CD4-positive, alpha-beta T cell treated with Interleukin-10 for 1 hour (primary cell): ENCODE measurements at regions not wholly inside any gene's neighbourhood (a gene's known extent, or its start where the extent isn't known, plus 50 kb on each side); places are given as distances from the start of the nearest gene placed in this dataset.
"Not testable (repeated sequence)": the region's sequence is repeated elsewhere in the genome, so short reads cannot be mapped to it uniquely, and the experiment has no call there.

Experiments used
- DNase-seq: peaks from one replicate; pipeline ENCODE4 v3.0.0-alpha.2; 2020

DNA sequence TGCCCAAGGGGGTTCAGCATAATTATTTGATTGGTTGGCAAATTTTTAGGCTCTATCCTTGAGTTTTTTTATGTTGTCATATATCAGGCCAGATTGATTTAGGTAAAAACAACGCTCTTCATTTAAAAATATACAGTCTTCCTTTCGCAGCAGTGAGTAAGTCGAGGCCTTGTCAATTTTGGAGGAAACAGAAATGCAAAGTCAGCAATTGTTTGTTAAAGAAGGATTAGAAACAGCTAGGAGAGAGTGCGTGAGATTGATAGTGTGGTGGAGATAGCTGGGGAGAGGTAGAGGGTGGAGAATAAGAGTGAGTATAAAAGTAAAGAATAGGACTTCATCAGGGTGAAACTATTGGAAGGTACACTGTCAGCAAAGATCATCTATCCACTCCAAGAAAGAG, 830.8 kb downstream of the LUZP2 start:
- no peak for DNase-seq

DNA sequence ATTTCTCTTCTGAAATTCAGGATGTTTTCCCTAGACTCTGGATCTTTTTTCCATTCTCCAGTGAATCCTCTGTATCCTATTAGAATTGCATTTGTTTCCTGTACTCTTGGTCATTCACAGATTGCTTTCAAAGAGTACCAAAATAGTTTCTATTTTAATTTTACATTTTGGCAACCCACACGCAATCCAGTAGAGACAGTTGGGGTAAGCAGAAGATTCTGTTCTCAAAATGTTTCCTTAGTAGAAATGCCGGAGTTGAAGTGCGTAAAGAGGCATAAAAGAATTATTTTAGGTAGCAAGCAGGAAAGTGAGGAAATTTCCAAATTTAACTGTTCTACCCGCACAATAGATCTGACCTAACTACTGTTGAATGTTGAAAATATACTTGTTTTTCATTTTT, 842.4 kb downstream of the LUZP2 start:
- DNase-seq: no peak

DNA sequence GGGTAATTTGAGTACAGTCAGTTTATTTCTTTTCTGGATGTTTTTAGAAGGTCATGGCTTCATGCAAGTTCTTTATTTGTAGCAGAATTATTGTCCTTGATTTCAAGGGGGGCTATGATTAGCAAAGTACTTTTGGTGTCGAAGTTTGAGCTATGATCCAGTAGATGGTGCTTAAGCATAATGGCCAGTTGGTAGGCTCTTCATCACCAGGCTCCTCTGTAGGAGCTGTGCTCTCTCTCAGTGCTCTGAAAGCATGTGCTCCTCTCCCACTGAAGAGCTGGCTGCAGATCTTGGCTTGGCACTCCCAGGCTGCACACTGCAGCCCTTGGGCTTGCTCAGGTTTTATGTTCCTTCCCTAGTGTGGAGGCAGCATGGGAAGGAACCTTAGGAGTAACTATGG, 852.7 kb downstream of the LUZP2 start:
- DNase-seq: no peak

DNA sequence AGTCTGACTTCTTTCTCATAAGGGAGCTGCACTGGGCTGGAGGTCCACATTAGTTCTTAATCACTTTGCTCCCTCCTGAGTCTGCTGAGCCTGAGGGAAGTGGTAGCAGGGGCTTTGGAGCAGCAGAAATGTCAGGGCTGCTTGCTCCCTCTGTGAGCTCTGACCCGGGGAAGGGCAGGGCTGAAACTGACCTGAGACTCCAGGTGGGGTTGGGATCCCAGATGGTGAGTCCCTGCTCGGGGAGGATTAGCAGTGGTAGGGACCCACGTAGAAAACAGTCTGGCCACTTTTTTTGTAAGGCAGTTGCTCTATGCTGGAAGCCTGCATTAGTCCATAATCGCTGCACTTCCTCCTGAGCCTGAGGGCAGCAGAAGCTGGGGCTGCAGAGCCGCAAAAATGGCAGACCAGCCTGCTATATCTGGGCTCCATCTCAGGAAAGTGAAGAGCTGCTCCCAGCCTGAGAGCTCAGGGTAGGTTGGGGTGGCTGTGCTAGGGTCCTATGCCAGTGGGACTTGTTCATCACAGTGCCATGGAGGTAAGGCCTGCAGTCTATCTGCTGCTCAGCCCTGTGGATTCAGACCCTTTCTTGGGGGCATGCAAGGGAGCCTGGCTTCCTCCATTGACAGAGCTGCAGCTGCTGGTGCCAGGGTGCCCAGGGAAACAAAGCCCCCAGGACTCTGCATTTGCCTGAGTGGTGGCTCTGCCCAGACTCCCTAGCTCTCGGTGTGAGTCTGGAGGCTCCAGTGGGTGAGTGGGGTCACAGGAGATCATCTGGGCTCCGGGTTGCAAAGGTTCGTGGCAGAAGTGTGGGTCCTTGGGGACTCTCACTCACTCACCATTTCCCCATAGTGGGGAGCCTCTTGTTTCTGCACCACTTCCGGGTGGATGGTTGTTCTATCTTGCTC, 854.3 kb downstream of the LUZP2 start:
- DNase-seq: no peak

DNA sequence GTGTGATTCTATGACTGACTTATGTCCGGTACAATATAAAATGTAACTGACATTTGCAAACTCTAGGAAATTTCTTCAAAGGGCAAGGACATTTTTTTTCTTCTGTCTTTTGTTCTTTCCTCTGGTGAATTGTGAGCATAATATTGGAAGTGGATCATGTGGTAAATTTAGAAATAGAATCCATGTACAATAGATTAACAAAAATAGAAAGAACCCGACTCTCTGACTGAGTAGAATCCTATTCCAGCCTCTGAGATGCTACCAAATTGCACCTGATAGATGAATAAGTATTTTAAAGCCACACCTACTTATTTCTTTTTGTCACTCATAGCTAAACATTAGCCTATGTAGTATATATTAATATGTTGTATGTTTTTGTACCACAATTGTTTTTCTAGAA, 860.3 kb downstream of the LUZP2 start:
- DNase-seq: no peak

DNA sequence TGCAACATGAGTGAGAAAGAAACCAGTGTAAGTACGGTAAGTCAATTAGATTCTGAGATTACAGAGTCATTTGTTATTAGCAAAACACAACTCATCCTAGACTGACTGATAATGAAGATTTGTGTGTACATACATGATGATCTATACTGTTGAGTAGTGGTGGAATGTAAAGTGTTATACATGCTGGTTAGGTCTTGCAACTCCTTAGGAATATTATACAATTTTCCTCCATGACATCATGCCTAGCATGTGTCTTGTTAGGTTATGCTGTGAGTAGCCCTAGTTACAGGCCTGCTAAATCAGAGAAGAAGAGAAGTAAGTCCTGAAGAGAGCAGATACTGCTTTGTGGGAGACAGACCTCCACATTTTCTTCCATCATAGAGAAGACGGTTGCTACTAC, 880.6 kb downstream of the LUZP2 start:
- no peak for DNase-seq

DNA sequence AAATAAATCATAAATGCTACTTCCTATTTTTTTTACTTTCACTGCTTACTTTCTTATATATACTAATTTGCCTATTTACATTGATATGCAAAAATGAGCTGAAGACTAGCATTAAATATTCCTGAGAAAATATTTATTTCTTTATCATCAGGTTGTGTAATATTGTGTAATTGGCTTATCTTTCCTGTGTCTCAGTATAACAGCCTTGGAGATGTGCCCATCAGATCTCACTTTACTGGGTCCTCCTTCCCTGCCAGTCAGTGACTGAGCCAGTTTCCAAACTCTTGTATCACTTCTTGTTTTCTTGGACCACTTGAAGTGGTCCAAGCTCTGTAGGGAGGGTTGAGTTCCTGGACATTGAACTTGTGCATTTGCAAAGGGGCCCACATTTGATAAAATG, 900.0 kb downstream of the LUZP2 start:
- no peak for DNase-seq

DNA sequence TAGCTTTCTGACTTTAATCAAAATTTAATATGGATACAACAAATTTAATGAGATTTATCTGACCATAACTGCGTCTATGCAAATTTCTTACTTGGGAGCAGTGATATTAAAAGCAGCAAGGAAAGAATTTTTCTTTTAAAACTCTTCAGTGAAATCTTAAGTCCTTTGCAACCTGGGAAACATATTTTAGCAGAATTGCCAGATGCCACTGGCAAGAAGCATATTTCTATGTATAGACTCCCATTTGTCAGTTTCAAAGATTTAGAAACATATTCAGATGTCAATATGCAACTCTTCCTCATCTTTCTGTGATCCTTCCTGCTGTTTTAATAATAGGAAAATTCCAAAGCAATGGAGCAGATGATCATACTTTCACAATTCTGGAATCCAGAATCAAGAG, 911.3 kb downstream of the LUZP2 start:
- DNase-seq: no peak

DNA sequence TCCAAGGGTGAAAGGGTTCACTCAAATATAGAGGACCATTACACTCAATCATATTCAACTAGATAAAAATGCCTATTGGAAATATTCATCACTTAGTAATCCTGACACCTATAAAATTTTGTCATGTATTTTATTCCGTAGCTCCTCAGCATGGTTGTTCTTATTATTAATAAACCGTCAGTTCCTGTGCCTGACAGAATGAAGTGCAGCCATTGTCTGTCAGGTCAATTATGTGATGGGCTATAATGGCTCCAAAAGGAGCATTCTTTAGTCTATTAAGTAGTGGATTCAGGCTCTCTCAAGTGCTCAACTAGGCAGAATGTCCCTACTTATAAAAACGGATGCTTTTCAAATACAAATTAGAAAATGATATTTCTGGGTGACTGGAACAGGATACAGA, 916.1 kb upstream of the ANO3 start:
- no peak for DNase-seq

DNA sequence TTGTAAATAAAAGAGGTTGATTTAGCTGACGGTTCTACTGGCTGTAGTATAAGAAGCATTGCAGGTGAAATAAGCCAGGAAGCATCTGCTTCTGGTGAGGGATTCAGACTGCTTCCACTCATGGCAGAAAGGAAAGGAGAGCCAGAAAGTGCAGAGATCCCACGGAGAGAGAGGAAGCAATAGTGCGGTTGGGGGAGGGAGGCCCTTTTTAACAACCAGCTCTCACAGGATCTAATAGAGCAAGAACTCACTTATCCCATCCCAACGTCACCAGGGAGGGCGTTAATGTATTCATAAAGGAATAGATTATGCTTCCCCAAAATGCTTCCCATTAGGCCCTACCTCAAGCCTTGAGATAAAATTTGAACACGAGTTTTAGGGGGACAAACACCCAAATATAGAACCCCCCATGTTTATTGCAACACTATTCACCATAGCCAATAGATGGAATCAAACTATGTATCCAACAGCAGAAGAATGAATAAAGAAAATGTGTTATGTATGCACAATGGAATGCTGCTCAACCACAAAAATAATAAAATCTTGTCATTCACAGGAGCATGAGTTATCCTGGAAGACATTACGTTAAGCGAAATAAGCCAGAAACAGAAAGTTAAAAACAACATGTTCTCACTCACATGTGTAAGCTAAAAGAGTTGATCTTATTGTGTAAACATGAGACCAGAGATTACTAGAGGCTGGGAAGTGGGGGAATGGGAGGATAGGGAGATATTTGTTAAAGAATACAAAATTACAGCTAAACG, 908.3 kb upstream of the ANO3 start:
- no peak for DNase-seq

DNA sequence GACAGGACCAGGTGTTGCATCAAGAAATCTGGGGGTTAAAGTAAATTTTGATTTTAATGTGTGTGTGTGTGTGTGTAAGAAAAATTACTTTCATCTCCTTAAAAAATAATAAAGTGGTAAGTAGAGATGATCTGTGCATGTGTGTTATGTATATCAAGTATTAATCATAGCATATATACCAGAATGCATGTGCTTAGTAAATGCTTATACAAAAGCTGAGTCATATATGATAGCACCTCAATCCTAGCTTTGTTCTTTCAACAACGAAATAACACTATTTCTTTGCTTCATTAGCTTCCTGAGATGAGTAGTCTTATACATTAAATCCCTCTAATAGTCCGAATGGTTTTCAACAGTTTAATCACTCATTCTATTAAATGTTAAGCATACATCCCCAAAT, 899.6 kb upstream of the ANO3 start:
- DNase-seq: no peak

DNA sequence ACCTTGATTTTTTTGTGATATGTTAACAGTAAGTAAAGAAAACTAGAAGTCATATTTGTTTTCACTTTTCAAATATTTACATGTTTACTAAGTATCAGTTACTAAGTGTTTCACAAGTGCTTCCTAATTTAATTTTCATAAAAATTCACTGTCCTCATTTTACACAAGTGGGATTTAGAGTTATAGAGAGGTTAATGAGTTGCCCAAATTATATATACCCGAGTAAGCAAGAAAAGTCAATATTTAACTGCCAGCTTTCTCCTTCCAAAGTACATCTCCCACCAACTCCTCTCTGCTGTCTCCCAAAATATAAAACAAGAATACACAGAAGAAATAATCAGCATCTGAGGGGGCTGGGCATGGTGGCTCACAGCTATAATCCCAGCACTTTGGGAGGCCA, 896.7 kb upstream of the ANO3 start:
- no peak for DNase-seq

DNA sequence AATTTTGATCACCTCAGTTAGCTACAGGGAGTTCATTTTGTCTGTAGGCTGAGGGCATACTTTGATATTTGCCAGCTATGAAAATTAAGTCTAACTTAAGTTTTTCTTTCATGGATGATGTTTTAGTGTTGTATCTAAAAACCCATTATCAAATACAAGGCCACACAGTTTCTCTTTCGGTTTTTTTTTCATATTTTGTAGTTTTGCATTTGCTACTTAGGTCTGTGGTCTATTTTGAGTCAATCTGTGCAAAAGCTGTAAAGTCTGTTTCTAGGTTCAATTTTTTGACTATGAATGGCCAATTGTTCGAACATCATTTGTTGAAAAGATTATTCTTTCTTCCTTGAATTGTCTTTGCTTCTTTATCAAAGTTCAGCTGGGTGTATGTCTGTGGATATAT, 895.6 kb upstream of the ANO3 start:
- no peak for DNase-seq

DNA sequence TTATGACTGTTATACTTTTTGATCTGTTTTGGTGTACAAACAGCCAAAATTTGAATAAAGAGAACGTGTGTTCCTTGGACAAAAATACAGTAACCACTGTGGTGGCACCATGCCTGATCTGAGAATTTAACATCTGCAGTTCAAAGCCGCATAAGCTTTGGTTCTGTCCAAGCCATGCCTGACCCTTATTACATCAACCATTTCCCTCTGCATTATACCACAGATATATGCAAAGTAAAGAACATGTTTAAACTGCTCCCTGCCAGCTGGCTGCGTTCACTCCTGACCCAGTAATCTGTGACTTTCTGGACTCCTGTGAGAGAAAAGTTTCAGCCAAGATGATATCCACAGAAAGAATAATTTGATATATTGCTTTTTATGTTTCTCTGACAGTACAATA, 890.5 kb upstream of the ANO3 start:
- DNase-seq: no peak

DNA sequence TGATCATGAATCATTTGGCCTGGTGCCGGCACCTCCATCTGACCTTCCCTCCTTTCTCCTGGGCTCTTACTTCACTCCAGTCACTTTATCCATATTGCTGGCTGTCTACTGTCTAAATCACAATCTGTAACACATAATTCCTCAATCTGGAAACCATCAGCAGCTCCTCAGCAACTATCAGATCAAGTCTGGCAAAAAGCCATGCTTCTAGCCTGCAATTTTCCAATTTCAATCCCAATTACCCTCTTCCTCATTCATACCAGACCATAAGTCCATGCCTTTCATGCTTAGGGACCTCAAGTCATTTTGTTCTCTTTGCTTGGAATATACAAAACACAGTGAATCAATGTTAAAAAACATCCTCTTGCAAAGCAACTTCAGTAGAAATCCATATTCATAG, 882.8 kb upstream of the ANO3 start:
- no peak for DNase-seq

DNA sequence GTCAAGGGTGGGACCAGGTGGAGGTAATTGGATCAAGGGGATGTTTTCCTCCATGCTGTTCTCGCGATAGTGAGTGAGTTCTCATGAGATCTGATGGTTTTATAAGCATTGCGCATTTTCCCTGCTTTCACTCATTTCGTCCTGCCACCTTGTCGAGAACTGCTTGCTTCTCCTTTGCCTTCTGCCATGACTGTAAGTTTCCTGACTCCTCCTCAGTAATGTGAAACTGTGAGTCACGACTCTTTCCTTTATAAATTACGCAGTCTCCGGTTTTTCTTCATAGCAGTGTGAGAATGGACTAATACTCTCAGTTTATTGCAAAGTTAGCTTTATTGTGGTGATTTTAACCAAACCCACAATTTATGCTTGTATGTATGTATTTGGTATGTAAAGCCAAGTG, 878.5 kb upstream of the ANO3 start:
- no peak for DNase-seq

DNA sequence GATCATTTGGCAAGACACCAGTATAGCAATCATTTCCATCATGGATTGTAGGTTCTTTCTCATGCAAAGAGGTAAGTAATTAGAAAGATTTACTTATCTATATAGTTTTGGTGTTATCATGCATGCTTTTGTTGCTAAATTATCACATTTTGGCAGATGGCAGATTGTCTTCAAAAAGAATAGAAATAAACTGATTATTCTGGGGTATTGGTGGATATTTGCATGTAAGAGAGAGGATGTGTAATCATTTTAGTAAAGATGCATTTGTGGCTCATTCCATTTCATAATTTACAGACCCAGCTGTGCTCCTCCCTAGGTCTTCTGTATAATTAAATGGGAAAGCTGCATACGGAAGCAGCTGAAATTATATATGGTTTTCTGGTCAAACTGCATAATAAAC, 875.7 kb upstream of the ANO3 start:
- DNase-seq: no peak

DNA sequence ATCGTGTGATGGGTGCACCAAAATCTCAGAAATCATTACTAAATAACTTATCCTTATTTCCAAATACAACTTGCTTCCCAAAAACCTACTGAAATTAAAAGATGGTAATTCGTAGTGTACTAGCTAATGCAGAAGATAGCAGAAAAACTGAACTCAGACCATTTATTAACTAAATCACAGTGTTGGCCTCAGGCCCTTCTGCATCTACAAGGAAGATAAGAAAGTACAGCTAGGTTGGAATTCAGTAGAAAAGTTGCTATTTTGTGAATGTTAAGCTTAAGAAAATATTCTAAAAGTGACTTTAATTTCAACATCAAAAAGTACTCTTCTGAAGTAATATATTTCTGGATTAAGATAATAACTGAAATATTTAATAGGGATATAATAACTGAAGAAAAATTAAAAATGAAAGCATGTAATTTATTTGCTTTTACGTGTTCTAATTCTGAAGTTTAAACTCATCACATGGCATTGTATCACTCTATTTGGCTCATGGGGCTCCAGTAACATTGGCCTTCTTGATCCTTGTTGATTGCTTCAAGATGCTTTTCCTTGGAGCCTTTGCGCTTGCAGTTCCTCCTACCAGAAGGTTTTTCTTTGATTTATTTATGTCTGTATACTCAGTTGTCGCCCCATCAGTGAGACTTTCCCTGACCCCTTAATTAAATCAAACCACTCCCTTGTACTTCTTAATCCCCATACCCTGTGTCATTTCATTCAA, 847.9 kb upstream of the ANO3 start:
- DNase-seq: no peak

DNA sequence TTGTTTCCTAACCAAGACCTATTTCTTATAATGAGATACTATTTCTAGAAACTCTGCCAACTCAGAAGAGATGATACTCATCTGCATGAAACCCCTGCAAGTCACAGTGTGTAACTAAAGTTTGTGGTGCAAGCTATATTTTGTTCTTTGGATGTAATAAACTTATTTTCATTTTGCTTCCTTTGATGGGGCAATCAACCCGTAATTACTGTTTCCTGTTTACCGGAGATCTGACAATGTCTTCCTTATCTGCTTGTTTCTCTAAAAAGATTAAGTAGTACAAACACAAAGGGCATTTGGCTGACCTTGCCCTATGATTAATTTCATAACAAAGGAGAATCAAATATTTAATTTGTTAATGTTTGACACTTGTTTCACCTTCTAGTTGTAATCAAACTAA, 846.6 kb upstream of the ANO3 start:
- DNase-seq: no peak

DNA sequence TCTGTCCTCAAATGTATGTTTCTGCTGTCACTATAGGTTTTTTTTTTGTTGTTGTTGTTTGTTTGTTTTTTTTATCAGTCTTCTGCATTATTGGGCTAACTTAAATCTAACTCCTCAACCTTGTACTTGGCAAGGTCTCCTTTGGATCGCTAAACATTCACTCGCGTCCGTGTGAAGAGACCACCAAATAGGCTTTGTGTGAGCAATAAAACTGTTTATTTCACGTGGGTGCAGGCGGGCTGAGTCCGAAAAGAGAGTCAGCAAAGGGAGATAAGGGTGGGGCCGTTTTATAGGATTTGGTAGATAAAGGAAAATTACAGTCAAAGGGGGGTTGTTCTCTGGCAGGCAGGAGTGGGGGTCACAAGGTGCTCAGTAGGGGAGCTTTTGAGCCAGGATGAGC, 845.6 kb upstream of the ANO3 start:
- not testable (repeated sequence) for DNase-seq

DNA sequence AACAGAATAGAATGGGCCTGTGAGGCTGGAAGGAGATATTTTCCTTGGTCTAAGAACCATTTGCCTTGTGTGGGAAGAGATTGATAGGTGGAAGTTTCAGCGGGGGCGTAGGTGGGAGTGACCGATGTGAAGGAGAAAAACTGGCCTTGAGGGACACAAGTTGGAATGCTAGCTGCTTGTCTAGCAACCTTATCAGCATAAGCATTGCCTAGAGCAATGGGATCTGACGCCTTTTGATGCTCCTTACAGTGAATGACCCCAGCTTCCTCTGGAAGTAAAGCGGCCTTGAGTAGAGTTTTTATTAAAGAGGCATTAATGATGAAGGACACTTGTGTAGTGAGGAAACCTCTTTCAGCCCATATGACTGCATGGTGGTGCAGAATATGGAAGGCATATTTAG, 843.8 kb upstream of the ANO3 start:
- DNase-seq: not testable (repeated sequence)

DNA sequence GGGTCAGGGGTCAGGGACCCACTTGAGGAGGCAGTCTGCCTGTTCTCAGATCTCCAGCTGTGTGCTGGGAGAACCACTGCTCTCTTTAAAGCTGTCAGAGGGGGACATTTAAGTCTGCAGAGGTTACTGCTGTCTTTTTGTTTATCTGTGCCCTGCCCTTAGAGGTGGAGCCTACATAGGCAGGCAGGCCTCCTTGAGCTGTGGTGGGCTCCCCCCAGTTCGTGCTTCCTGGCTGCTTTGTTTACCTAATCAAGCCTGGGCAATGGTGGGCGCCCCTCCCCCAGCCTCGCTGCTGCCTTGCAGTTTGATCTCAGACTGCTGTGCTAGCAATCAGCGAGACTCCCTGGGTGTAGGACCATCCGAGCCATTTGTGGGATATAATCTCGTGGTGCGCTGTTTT, 830.5 kb upstream of the ANO3 start:
- DNase-seq: not testable (repeated sequence)

DNA sequence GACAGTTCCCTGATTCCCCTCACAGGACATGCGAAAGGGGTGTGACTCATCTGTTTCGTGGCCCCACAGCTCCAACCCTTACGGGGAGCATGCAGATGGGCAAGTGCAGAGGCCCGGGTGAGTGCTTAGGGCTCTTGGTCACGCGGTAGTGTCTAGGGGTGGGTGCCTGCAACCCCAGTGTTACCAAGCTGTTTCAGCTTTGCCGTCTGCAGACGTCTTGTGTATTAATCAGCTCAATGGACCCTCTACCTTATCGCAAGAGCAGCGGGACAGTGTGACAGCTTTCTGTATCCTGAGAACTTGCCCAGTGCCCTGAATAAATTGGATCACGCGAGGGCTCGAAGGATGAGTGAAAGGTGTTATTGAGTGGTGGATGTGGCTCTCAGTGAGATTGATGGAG, 816.4 kb upstream of the ANO3 start:
- DNase-seq: no peak

DNA sequence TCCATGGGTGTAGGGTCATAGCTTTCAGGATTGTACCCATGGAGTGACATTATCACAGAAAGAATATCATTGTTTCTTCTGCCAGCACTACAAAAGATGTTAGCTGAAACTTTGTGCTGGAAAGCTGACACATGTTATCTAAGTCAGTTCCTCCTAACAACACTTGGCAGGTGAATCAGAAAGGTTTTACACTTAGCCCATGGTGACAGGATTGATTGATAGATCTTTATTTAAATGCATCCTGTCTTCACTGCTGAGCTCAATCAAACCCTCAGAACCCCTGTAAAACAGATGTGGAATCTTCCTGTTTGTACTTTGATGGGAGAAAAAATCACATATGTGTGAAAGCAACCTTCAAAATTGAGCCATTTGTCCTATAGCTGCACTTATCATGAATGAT, 811.5 kb upstream of the ANO3 start:
- no peak for DNase-seq
